GM18868 (cell line): ENCODE measurements at regions not wholly inside any gene's neighbourhood (a gene's known extent, or its start where the extent isn't known, plus 50 kb on each side); places are given as distances from the start of the nearest gene placed in this dataset.
"Not testable (repeated sequence)": the region's sequence is repeated elsewhere in the genome, so short reads cannot be mapped to it uniquely, and the experiment has no call there.

Experiments
- ATAC-seq: cut with Tn5 transposase; IDR thresholded peaks from one replicate; pipeline ENCODE4 v1.9.1; 2021; ENCODE audit warnings: mild to moderate bottlenecking, moderate library complexity; ENCODE audit not compliant: unreplicated experiment

DNA sequence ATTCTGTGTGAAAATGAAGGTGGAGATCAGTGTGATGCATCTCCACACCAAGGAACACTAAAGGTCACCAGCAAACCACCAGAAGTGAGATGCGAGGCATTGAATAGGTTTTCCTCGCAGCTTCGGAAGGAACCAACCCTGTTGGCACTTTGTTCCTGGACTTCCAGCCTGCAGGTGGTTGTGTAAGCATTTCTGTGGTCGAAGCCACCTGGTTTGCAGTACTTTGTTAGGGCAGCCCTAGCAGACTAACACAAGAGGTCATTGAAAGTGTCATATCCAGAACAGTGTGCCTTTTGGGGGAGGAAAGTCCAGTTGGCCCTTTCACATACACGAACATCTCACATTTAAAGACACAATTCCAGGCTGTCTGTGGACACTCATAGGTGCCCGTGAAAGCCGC is 237.2 kb upstream of the PLGLB1 start:
- not testable (repeated sequence) for ATAC-seq

DNA sequence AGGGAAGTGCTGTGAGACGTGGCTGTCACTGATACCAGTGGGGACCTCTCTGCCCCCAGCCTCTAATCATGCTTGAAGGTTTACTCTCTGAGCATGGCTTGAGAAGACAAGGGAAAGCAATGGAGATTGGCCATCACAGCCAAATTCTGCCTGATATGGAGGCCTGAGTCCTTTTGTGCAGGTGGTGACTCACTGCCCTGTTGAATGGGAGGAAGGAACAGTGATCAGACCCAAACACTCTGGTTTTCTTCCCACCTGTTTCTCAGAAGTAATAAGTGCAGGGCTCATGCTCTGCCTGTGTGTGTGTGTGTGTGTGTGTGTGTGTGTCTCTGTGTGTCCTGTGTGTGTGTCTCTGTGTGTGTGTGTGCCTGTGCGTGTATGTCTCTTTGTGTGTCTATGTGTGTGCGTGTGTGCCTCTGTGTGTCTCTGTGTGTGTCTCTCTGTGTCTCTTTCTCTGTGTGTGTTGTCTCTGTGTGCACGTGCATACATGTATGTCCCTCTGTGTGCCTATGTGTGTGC is 240.6 kb upstream of the PLGLB1 start:
- ATAC-seq: not testable (repeated sequence)

DNA sequence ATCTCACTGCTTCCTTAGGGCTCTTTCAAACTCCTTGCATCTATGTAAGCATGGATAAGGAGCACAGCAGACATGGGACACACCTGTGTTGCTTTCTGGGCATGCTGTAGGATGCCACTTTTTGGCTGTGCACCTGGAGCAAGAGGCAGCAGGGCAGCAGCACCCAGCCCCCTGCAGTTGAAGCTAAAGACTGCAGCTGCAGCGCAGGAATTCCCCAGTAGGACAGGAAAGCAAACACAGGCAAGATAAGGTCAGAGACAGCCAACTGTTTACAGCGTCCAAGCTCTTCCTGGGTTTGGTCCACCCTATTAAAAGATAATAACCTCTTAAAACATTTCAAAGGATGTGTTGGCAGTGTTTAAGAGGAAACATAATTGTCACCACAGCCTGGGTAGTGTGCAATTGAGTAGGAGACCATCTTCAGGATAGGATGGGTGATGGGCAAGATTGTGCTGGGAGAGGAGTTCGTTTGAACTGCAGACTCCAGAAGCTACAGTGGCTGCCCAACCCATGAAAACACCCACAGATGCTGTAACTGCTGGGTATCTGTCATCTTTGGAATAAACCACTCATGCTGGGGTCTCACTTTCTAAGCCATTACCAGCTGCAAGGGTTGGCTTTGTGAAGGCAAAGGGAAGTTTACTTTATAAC is 242.3 kb upstream of the PLGLB1 start:
- ATAC-seq: not testable (repeated sequence)

DNA sequence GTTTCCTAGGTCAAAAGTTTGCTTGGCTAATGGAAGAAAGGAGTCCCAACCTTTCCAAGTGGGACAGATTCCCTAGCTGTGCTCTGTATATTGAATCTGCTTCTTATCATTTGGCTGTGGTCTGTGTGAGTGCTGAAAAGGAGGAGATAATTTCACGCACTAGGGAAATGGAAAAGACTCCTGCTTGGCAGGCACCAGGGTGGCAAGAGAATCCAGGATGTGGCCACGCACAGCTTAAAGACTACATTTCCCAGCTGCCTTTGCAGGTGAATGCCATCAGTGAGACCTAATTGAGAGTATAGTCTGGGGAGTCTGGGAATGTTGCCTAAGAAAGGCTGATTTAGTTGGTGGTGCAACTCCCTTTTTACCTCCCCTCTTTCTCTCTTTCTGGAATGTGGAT is 253.5 kb upstream of the PLGLB1 start:
- ATAC-seq: not testable (repeated sequence)

DNA sequence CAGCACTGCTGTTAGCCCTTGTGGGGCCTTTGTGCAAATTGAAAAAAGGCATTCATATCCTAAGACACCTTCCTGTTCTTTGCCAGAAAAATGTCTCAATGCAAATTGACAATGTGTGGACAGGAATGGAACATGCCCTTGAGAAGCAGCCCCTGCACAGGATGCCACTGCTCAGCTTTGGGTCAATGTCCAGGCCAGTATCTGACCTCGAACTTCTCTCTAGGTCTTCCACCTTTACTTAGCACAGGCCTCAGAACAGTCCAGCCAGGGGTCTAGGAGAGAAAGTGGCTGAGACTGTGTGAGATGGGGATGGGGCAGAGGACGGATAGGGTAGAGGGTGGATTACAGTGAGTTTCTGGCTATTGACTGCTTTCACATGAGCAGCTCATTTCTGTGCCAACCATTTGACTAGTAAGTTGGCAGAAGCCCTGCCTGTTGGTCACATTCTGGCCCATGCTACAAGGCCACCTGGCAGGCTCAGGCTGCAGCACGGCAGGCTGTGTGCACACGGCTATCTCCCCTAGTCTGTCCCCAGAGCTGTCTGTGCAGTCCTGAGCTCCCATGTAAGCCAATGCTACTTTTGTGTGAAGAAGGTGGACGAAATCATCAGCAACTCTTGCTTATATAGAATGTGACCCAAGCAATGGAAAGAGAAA is 254.5 kb upstream of the PLGLB1 start:
- ATAC-seq: not testable (repeated sequence)

DNA sequence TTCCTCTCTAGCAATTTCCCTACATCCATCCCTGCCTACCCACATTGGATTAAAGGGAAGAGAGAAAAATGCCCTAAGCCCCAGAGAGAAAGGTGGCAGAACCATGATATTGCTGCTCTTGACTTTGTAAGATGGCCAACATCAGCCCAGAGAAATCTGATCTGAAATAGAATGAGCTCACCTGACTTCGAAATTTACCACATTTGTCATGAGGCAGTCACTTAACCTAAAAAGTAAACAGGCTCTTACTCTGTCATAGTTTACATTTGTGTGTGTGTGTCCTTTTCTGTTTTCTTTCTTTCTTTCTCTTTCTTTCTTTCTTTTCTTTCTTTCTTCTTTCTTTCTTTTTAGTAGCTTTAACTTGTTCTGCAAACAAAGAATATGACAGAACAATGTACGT is 255.0 kb upstream of the PLGLB1 start:
- not testable (repeated sequence) for ATAC-seq

DNA sequence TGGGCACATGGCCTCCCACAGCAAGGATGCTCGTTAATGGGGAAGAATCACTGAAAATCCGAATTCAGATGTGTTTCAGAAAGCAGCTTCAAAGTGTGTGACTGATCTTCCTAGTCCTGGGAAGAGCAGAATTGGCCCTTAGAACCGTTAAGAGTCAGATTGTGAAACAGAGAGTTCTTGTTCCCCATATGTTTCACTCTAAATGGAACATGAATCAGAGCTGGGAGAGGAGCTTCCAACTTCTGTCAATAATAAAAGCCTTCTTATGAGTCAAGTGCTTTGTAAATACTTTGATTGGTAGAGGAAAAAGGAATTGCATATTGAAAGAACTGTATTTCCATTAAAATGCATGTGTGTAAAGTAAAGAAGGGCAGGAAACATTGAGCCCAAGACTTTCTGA is 256.1 kb upstream of the PLGLB1 start:
- not testable (repeated sequence) for ATAC-seq

DNA sequence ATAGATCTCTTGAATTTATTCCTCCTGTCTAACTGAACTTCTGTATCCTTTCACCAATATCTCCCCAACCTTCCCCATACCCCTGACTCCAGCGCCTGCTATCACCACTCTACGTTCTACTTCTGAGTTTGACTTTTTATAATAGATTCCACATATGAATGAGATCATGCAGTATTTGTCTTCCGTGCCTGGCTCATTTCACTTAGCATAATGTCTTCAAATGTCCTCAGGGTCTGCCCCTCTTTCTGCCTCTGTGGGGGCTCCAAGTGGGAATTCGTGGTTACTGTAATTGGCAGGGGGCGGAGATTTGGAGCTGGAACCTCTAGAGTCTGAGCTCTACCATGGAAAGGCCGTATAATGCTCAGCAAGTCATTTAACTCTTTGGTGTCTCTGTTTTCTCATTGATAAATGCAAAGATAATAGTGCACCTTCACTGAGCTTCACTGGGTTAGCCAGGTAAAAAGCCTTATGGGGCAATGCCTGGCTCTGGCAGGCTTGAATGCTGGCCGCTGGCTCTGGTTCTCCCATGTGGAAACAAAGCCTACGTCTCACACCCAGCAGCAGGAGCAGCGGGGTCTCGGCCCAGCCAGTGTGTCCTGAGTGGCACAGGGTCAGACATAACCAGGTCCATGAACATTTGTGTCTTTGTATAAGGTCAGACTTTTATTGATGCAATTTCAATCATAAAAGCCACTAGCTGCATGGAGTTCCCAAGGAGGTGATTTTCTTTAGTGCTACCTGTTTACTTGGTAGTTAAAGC is 259.1 kb upstream of the PLGLB1 start:
- not testable (repeated sequence) for ATAC-seq

DNA sequence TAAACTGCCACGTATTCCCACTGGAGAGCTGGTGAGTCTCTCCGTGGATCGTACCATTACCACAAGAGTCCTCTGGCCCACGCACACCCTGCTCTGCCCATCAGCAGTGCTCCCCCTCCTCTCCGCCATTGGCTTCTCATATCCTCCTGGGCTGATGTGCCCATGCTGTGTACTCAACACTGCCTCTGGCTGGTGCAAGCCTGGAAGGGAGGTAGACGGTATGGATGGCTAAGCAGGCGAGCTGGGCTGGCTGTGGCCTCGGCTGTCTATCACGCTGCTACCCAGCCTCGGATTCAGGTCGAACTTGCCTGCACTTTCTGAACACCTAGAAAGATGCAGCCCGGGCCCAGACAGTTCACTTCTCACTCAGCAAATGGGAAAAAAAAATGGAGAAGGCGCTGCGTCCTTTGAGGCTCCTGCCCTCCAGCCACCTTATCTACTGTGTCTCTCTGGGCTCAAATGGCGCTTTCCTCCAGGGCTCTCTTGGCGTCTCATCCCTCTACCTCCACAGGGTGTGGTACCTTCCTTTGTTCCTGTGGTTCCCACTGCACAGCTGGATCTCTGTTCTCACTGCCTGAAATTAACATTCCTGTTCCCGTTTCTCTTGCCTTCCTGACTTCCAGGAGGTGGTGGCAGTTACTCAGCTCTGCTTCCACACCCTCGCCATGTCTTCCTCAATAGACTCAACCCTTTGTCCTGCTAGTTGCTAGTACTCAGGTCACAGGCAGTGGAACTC is 262.3 kb upstream of the PLGLB1 start:
- ATAC-seq: not testable (repeated sequence)

DNA sequence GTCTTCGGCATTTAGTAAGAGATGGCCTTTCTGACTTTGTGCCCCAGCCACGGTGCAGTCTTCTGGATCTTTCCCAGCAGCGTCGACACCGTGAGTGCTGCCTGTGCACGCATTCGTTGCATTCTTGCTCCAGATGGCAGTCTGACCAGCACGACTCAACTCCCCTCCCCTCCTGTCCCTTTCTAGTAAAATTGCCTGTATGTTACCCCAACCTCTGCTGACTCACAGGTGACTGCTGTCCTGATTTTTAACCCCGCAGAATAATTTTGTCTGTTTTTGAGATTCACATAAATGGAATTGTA is 262.8 kb upstream of the PLGLB1 start:
- not testable (repeated sequence) for ATAC-seq

DNA sequence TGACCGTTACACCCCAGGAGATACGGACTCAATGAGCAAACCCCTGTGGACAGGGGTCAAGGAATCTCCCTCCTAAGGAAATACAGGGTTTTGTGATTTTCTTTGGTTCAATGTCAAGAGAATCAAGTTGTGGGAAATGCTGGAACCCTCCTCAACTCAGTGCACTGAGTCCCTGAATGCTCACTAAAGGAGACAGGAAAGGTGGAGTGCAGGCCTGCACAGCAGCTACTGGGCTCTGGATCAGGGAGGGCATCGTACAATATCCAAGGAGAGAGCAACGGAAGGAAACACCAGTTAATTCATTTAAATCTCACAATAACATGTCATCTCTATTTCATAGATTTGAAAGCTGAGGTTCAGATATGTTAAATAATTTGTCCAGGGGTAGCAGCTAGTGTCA is 263.5 kb upstream of the PLGLB1 start:
- ATAC-seq: not testable (repeated sequence)

DNA sequence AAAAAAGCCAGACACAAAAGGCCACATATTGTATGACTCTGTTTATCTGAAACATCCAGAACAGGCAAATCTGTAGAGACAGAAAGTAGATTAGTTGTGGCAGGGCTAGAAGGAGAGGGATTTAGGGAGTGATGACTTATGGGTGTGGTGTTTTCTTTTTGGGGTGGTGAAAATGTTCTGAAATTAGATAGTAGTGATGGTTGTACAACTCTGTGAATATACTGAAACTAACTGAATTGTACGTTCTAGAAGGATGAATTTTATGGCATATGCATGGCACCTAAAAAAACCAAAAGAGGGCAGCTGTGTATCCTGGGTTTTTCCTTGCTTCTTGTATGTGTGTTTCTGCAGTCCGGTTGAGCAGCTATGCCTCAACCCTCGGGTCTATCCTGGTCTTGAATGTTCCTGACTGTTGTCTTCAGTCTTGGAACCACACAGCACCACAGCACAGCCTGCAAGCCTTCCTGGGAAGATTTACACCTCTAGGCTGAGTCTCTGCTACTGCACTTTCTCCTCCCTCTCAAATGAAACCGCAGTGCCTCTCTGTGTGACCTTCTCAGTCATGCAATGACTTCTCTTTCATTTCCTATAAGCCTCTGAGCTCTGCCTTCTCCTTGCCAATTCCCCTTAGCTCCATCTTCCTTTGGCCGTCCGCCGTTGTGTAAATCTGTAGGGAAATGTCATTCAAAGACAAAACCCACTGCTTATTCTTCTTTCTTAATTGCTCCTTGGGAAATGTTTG is 269.1 kb upstream of the PLGLB1 start:
- peak; percentile 81 for ATAC-seq

DNA sequence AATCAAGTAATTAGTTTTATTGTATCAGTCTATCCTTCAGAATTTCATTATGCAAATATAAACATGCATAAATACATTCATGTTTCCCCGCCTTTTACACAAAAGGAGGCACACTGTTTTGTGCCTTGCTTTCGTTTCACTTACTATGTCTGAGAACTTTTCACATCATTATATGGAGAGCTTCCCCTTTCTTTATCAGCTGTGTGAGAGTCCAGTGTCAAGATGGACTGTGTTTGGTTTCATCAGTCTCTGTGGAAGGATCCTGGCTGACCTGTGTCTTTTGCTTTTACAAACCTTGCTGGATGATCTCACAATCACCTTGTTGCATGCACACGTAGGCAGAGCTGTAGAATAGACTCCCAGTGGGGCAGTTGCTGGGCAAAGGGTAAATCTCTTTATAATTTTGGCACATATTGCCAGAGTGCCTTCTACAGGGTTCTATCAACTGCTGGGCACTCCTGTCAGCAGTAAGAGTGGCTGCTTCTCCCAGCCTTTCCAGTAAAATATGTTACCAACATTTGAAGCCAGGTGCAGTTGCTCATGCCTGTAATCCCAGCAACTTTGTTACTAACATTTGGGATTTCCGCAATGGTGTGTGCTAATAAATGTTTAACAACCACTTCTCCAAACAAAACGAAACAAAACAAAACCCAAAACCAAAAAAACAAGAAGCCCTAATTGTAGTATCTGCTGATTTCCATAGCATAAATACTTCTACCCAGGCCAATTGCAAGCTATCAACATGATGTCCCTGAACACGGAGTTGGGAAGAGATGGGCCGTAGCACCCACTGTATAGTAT is 270.0 kb upstream of the PLGLB1 start:
- peak; percentile 58 for ATAC-seq

DNA sequence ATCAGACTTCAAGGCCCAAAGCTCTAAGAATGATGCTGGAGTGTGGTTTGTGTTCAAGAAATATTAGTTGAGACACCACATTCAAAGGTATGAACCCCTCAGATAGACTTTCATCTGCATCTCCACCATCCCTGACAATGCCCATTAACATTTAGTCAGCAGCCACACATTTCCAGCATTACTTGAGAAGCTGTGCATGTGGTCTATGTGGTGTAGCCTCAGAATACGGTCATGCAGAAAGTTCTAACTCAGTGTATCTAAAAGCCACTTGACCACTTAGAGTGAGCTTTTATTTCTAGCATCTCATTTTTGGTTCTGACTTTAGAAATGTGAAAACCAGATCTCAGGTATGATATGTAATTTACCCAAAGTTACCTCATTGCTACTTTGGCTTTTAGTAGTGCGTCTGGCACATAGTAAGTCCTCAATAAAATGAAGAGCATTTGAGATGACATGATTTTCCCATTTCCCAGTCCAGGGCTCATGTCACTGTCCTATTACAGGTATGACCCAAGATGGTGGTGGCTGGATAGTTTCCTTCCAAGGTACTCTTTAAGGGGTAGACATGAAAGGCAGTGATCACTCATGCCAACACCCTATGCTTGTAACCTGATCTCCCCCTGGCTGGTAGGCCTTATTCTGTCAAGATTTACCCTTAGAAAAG is 272.4 kb upstream of the PLGLB1 start:
- not testable (repeated sequence) for ATAC-seq

DNA sequence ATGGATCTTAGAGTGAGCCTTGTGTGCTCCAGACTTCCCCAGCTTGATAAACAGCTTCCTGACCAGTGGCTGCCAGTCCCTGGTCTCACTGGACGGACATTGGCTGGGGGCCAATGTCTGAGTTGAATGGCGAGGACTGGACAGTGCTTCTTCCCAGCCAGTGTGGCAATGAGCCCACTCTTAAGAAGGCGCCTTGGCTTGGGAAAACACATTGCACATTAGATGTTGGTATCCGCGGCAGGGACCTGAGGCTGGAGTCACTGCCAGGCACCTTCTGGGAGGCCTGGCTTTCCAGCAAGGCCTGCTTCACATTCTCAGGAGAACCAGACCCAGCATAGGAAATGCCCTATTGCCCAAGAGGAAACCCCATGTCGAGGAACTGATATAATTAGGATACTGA is 273.5 kb upstream of the PLGLB1 start:
- not testable (repeated sequence) for ATAC-seq

DNA sequence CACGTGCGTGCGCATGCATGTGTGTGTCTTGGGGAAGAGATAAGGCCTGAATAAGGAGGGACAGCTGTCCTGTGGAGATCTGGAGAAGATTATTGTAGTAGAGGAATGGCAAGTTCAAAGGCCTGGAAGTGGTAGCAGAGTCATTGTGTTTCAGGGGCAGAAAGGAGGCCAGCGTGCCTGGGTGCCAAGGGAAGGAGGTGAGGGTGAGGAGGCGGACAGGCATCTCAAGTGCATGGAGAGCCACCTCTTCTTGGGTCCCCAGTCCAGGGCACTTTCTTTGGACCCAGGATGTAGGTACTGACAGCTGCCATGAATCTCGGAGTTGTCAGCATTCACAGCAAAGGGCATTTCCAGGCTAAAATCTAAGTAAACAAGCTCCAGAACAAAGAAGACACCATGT is 279.7 kb upstream of the PLGLB1 start:
- not testable (repeated sequence) for ATAC-seq

DNA sequence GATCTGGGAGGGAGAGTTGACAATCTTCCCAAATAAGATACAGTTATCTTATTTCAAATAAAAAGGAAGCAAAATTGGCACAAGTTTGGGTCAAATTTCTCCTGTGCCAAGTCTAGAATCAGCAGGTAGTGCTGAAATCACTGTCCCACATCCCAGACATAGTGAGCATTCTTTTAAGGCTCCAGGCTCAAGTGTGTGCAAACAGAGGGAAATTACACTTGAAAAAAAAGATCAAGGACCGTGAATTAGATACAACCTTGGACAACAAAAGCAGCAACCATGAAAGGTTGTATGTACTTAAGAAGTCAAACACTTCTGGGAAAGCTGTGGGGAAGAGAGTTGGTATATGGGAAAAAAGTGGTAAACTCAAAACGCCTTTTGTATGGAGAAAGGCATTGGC is 280.2 kb upstream of the PLGLB1 start:
- ATAC-seq: not testable (repeated sequence)

DNA sequence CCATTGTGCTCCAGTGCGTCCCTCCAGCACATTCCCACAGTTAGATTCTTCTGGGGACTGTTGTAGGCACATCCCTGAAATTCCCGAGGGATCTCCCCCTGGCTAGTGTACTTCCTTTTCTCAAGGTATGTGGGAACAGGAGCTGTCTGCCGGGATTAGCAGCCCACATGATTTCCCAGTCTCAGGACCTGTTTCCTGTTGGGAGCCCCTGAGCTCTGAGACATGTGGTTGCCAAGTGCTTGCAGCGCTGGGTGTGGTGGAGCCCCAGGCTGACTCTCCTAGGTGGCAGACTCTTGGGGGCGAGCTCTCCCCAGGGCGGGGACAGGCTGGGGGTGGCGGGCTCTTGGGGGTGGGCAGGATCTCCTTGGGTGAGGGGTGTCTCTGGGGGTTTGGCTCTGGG is 287.0 kb upstream of the PLGLB1 start:
- ATAC-seq: not testable (repeated sequence)

DNA sequence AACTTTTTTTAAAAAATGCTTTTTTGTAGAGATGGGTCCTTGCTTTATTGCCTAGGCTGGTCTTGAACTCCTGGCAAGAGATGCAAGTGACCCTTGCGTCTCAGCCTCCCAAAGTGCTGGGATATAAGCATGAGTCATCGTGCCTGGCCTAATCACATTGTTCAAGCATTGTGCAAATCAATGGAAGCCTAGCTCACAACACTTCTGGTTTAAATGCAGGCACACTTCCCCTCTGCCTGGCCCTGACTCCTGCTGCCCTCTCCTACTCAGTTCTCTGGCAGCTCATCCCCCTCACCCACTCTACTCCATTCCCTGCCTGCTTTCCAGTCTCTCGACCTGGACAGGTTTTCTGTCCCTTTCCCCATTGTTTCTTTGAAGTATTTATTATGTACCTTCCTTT is 288.1 kb upstream of the PLGLB1 start:
- ATAC-seq: not testable (repeated sequence)
